Activated CD8-positive, alpha-beta memory T cell treated with anti-CD3 and anti-CD28 coated beads for 36 hours (primary cell): ENCODE measurements at regions not wholly inside any gene's neighbourhood (a gene's known extent, or its start where the extent isn't known, plus 50 kb on each side); places are given as distances from the start of the nearest gene placed in this dataset.

Experiments
- CTCF ChIA-PET: fragments of 350-600 bp; sonication (Branson Sonifier 250); formaldehyde crosslinking; loops from one replicate; lab custom pipeline; 2021; ENCODE audit warnings: antibody characterized with exemption; lab: Charles Lee
- POLR2A ChIA-PET: fragments of 350-600 bp; sonication (Branson Sonifier 250); formaldehyde crosslinking; loops from one replicate; lab custom pipeline; 2021; ENCODE audit warnings: antibody characterized with exemption; lab: Charles Lee

DNA sequence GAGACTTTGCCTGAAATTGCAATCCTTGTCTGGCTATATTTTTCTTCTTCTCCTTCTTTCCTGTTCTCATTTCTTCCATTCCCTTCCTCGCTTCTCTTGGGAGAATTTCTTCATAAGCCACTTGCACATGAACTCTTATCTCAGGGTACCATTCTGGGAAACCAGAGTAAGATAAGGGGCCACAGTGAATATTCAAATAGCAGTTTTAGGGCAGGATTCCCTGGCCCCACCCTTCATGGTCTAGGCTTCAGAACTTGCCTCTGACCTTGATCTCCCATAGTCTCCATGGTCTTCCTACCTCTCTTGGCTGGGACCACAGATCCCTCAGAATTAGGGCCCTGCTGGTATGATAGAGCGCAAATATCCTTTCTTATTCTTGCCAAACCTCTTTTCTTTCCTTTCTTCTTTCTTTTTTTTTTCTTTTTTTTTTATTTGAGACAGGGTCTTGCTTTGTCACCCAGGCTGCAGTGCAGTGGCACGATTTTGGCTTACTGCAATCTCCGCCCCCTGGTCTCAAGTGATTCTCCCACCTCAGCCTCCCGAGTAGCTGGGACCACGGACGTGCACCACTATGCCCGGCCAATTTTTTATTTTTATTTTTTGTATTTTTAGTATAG lies 123.0 kb upstream of the CITED2 start:
- CTCF ChIA-PET, result no interaction called here
- POLR2A ChIA-PET, result no interaction called here

- ChIA-PET POLR2A (no interaction called here), CTCF (no interaction called here)
Observed at GRCh38 chr6:139496654-139497344, 122.4 kb upstream of the CITED2 start.

DNA sequence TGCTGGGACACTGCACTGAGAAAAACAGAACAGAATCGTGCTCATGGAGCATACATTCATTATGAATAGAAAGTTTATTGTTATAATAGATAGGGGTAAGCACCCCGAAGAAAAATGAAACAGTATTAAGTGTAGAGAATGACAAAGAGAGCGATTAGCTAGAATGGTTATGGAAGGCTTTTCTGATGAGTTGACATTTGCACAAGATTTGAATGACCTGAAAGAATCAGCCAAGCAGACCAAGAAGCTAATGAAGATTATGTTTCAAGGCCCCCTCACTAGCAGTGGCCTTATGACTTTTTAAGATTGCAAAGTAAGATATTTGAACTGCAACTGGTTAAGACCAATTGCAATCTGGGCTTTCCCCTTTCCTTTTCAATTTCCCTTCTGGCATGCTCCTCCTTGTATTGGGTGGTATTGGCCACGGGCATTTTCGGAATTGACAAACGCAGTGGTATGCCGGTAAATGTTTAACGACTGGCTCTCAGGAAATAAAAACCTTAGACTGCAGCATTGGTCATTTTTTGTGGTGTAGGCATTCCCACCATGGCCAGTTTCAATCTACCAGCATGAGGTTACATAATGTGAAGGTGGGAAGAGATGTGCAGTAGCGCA lies 120.0 kb upstream of the CITED2 start:
- CTCF ChIA-PET, result no interaction called here
- POLR2A ChIA-PET, result no interaction called here

- ChIA-PET POLR2A (no interaction called here), CTCF (interaction anchor here (0.6 kb wide), 1 partner anchor 1704 kb away, joined by 5 read pairs; no protein-coding TSS in a partner anchor)
Observed at GRCh38 chr6:139490482-139490881, 116.0 kb upstream of the CITED2 start.

DNA sequence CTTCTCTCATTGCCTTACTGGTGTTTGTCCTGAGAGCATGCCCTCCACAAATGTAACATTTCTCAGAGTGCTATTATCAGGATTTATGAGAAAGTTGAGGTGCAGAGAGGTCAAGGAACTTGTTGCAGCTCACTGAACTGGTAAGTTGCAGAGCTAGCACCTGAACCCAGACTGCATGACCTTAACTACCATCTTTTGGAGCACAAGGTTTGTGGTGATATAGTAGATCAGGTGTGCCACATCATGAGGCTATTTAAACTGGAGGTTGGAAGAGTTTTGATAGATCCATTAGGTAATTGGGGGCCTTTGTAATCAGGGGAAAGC lies 112.0 kb upstream of the CITED2 start:
- POLR2A ChIA-PET, result no interaction called here
- CTCF ChIA-PET, result no interaction called here

GRCh38 chr6:139485742-139486475 lies 111.5 kb upstream of the CITED2 start:
- CTCF ChIA-PET, result no interaction called here
- POLR2A ChIA-PET, result no interaction called here

- ChIA-PET POLR2A (no interaction called here), CTCF (no interaction called here)
Observed at GRCh38 chr6:139485185-139485584, 110.7 kb upstream of the CITED2 start.

GRCh38 chr6:139483079-139483478 lies 108.6 kb upstream of the CITED2 start:
- ChIA-PET POLR2A (no interaction called here), CTCF (no interaction called here)

GRCh38 chr6:139482287-139482686 lies 107.8 kb upstream of the CITED2 start:
- ChIA-PET CTCF (no interaction called here), POLR2A (no interaction called here)

DNA sequence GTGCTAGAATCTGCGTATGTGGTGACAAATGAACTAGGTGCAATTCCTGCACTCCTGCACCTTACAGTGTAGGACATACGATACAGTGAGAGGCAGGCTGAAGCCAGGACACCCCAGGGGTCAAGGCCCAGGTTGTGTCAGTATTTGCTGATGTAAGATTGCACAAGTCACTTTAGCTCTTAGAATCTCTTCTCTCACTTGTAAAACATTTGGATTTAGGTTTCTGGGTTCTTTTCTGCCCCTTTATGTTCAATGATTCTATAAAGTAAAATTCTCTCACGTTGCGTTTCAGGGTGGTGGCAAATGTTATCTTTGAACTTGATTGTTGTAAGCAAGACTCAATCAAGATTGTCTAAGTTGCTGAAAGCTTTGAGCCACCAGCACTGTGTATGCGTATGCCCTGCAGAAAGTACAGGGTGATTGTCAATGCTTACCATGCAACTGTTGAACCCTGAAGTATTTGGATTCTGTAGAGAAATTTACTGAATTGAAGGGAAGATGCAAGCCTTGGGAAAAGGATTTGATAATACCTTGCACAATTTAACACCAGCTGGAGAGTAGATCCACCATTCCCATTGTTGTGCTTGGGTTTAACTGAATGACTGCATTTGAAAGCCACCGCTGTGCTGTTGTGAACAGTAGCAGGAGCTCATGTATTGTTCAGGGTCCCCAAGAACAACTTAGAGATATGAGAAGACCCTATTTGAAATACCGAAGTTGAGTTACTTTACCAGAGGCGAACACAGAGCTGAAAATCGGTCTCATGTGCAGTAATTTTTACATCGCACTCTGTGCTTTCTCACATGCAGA lies 106.1 kb upstream of the CITED2 start:
- POLR2A ChIA-PET, result no interaction called here

GRCh38 chr6:139479433-139480222 lies 105.2 kb upstream of the CITED2 start:
- POLR2A ChIA-PET, result no interaction called here

More for the DNA sequence above, 106.1 kb upstream of the CITED2 start:
- CTCF ChIA-PET, result no interaction called here

DNA sequence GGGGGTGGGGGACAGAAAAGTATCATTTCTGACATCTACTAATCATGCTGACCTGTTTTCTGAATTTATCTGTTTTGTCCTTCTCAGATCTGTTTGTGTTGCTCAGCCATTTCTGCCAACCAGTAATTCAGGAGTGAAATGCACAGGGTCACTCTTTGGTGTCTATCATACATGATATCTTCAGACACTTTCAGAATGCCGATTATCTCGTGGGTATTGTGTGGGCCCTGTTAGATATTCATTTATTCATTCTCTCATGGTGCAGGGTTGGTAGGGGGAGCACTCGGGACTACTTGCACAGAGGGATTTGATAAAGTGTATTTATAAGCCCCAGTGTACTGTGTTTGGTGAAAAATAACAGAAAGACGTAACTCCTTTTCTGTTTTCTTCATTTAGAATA lies 101.2 kb upstream of the CITED2 start:
- ChIA-PET POLR2A (no interaction called here), CTCF (no interaction called here)

More at GRCh38 chr6:139479433-139480222, 105.2 kb upstream of the CITED2 start:
- CTCF ChIA-PET, result no interaction called here

DNA sequence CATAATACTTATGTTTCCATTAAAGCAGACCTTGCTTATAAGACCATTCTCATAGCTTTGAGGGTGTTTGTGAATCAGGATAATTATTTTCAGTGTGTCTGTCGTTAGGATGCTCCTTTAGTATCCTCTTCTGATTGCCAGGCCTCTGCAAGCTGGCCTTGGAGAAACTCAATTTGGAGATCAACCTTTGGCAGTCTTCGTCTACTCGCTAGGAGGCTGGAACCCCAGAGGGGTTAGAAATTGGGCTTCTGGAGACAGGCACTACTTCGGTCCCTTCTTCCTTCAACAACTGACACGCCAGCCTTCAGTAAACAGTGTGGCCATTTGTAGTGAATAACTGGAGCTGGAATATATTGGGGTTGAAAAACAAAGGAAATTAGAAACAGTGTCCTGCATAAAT lies 100.8 kb upstream of the CITED2 start:
- POLR2A ChIA-PET, result no interaction called here
- CTCF ChIA-PET, result no interaction called here

DNA sequence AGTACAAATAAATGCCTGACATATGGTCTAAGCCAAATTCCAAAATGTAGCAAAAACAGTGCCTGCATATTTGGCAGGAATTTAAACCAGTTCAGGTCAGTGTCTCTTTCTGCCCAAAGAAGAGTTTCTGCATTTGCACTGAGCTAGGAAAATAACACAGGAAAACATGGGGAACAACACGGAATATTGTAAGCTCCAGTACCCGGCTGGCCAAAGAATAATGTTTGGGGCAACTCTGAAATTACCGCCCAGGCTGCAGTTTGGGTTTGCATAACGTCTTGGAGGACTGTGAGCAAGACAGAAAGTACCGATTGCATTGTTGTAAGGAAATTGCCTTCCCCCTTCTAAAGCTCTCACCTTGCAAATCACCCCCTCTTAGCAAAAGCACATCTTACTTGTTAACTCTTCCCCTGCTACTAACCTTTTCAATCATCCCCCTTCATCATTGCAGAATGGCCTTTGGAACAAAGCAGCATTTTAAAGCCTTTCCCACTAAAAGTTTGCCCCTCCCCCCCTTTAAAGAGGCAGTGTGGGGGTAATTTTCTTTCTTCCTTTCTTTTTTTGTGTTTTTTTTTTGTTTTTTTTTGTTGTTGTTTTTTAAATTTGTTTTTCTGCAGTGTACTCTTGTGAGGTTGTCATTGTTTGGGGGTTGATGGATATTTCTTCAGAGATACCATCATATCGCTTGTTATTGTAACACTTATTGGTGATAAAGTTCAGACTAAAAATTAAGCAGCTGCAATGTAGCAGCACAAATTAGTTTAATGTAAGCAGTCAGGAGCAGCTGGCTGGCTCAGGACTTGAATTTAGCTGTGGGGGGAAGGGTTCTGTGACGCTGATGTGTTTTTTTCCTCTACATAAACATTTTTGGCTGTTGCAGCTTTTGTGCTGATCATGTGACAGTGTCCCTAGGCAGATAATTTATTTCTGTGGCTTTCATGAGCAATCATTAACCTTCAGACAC lies 100.0 kb upstream of the CITED2 start:
- ChIA-PET CTCF (no interaction called here), POLR2A (interaction anchor here (1.1 kb wide), 1 partner anchor 99 kb away, joined by 4 read pairs; no protein-coding TSS in a partner anchor)

DNA sequence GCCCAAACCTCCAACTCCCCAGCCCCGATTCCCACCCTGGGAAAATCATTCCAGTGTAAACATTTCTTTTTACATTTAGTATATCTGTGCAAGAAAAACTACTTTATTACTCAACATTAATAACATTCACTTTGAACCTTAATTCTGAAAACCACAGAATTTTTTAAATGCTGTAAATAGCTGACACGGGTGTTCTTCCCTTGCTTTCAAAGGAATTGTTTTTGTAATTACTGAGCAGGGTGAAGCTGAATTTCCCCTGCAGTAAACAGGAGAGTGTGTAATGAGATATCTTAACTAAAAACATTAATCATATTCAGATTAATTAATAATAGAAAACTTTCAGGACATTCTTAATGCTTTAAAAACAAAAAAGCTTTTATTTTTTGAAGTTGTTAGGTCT lies 99.3 kb upstream of the CITED2 start:
- CTCF ChIA-PET, result no interaction called here
- POLR2A ChIA-PET, result interaction anchor here (1.1 kb wide), 1 partner anchor 98 kb away, joined by 4 read pairs; no protein-coding TSS in a partner anchor

- POLR2A ChIA-PET, result interaction anchor here (1.1 kb wide), 1 partner anchor 98 kb away, joined by 4 read pairs; no protein-coding TSS in a partner anchor
- CTCF ChIA-PET, result no interaction called here
Observed at GRCh38 chr6:139473231-139473701, 98.8 kb upstream of the CITED2 start.

DNA sequence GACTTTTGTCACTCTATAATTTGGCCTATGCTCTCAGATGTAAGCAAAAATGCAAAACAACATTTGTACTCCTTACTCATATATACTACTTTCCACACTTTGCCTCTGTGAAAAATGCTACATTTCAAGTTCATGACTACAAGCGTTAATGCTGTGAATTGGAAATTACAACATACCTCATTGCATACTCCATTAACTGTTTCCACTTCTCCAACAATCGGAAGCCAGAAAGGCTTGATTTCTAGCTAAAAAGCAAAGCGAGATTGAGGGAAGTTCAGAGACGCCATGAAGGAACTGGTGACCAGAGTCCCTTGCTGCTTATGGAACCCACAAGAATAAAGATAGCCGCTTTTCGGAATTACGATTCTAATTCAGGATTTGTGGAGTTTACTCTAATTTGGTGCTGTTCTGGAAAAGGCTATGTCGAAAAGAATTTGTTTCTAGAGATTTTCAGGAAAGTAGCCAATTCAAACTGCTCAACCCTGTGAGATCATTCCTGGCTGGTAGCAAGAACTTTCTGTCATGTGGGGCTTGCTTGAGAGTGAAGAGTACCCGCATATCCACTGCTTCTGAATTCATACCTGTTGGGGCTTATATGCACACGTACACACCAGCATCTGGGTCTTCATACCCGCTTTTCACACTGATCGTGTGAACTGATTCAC lies 98.0 kb upstream of the CITED2 start:
- ChIA-PET POLR2A (no interaction called here), CTCF (no interaction called here)
